ENCODE measurements at regions not wholly inside any gene's neighbourhood (a gene's known extent, or its start where the extent isn't known, plus 50 kb on each side); places are given as distances from the start of the nearest gene placed in this dataset.

DNA sequence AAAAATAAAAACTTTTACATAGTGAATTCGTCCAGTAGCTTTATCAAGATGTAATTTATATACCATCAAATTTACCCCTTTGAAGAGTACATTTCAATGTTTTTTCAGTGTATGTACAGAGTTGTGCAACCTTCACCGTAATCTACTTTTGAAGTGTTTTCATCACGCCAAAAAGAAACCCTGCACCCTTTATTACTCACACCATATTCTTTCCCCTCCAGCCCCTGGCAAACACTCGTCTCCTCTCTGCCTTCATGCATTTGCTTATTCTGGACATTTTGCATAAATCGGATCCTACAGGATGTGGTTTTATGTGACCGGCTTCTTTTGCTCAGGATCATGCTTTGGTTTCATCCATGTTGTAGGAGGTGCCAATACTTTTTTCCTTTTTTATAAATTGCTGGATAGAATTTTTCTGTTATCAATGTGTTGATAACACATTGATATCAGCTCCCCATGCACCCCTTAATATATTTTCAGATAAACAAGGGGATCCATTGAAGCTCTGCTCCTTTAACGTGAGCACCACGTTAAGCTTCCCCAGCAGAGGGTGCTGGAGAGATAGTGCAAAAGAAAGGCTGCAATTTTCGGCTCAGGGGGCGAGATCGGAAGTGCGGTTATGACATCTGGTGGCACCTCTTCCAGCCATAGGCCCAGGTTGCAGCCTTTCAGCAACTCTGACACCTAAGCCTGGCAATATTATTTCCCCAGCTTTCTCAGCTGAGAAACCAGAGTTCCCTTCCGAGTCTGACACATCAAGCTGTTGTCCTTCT is 100.1 kb upstream of the VCX3B start:
- H3K27me3 ChIP-seq (ENCODE audit: control insufficient read depth, insufficient read depth, low read length), result no peaks in the 10 kb centered on the region

DNA sequence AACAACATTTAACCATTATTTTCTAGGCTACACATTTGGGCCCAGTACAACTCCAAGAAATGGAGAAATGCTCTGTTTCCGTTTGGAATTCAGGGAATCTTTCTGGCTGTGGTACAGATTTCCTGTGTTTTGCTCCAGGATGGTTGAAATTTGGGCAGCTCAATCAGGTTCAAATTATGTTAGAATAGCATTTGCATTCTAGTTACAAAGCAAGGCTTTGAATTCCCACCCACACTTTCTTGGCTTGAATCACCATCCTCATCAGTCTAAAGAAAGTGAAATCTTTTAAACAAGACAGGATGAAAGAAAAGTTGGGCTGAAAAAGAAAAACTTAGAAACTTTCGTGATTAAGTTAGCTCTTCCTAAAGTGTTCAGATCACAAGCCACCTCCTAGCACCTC is 98.1 kb upstream of the VCX3B start:
- no CpG with 5 or more reads among the region's 2 CpGs for WGBS (ENCODE audit: insufficient coverage)
- DNase-seq, result peak; percentile 72

More for the DNA sequence above, 100.1 kb upstream of the VCX3B start:
- 63% methylated on average over 7 of the region's 13 CpGs for WGBS (ENCODE audit: insufficient coverage)
- H3K4me1 ChIP-seq (ENCODE audit: control insufficient read depth, insufficient read depth, low read length), result no peaks in the 10 kb centered on the region
- no peak overlapping the region for H3K4me3 ChIP-seq (ENCODE audit: low read length)
- no peak overlapping the region for H3K27ac ChIP-seq (ENCODE audit: low read length)
- H3K9me3 ChIP-seq (replicated peaks; ENCODE audit: control insufficient read depth, low read depth, low read length), result no peaks in the 10 kb centered on the region
- no peaks in the 10 kb centered on the region for H3K36me3 ChIP-seq (ENCODE audit: control insufficient read depth, insufficient read depth, low read length)
- DNase-seq, result no peak

DNA sequence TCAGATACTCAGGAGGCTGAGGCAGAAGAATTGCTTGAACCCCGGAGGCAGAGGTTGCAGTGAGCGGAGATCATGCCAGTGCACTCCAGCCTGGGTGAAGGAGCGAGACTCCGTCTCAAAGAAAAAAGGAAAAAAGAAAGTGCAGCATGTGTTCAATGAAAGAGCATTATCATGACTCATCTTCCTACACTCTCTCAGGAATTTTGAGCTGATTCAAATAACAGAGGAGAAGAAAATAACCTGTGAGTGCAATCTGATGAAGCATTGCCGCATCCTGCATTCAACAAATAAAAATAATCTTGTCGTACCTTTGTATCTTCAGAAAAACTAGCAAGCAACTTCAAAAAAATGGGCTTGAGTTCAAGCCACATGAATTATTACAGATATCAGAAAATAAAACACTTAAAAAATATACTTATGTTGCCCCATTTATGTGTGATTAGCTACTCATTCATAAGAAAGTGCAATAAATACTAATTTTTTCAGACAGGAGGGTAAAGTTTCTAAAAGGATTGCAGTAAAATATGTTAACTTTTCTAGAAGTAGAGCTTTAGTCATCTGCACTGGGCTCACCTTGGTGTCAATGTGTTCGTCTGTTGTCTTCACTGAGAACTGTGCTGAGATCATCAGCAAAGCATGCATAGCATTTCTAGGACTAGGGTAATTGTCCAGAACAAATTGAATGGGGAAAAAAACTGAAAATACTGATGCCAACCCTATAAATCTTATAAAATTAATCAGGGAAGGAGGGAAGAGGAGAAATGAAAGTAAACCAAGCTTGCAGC is 90.4 kb upstream of the VCX3B start:
- Histone ChIP-seq H3K27ac (ENCODE audit: low read length) (no peak overlapping the region), H3K4me3 (ENCODE audit: low read length) (no peak overlapping the region), H3K36me3 (ENCODE audit: control insufficient read depth, insufficient read depth, low read length) (no peaks in the 10 kb centered on the region), H3K9me3 (replicated peaks; ENCODE audit: control insufficient read depth, low read depth, low read length) (peaks cover 3% of the 10 kb centered on the region), H3K27me3 (ENCODE audit: control insufficient read depth, insufficient read depth, low read length) (no peaks in the 10 kb centered on the region), H3K4me1 (ENCODE audit: control insufficient read depth, insufficient read depth, low read length) (no peaks in the 10 kb centered on the region)
- WGBS (ENCODE audit: insufficient coverage), result no CpG with 5 or more reads among the region's 7 CpGs
- peak; percentile 22 for DNase-seq

More for the DNA sequence above, 98.1 kb upstream of the VCX3B start:
- Histone ChIP-seq H3K27ac (ENCODE audit: low read length) (no peak overlapping the region), H3K36me3 (ENCODE audit: control insufficient read depth, insufficient read depth, low read length) (no peaks in the 10 kb centered on the region), H3K4me1 (ENCODE audit: control insufficient read depth, insufficient read depth, low read length) (no peaks in the 10 kb centered on the region), H3K27me3 (ENCODE audit: control insufficient read depth, insufficient read depth, low read length) (no peaks in the 10 kb centered on the region), H3K9me3 (replicated peaks; ENCODE audit: control insufficient read depth, low read depth, low read length) (no peaks in the 10 kb centered on the region), H3K4me3 (ENCODE audit: low read length) (no peak overlapping the region)

DNA sequence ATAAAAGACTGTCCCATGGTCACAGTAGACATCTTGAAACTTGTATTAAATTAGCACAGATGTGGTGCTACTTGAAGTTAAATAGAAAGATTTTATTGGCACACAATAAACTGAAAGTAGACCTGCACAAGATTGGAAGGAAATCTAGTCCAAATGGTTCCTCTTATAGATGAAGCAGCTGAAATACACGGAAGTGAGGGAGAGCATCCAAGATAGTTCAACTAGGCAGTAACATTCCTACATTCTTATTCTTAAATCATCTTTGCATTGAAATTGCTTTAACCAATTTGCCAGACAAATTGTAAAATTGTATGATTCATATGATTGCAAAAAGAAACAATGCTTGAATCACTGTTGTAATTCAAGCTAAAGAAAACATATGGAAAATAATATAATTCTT is 87.6 kb upstream of the VCX3B start:
- Histone ChIP-seq H3K4me3 (ENCODE audit: low read length) (no peak overlapping the region), H3K36me3 (ENCODE audit: control insufficient read depth, insufficient read depth, low read length) (no peaks in the 10 kb centered on the region), H3K27me3 (ENCODE audit: control insufficient read depth, insufficient read depth, low read length) (peaks cover 4% of the 10 kb centered on the region), H3K9me3 (replicated peaks; ENCODE audit: control insufficient read depth, low read depth, low read length) (peaks cover 3% of the 10 kb centered on the region), H3K4me1 (ENCODE audit: control insufficient read depth, insufficient read depth, low read length) (no peaks in the 10 kb centered on the region), H3K27ac (ENCODE audit: low read length) (no peak overlapping the region)
- WGBS (ENCODE audit: insufficient coverage), result no CpG with 5 or more reads among the region's 1 CpG
- peak; percentile 66 for DNase-seq

DNA sequence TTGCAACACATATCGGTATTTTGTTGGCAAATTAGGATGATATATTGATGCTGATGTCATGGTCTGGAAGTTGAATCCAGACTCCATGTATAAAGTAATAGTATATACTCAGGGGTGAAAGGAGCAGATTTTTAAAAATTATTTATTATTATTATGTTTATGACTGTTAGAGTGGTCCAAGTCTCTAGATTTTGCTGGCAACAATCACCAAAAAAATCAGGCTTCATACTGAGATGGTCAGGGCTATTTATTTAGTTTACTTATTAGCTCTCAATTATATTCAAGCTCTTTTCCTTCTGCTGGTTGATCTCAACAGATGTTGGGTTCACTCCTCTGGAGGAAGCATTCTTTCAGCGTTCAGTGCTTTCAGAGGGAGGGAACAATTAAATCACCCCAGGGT is 73.9 kb upstream of the VCX3B start:
- no peak overlapping the region for H3K4me3 ChIP-seq (ENCODE audit: low read length)
- H3K4me1 ChIP-seq (ENCODE audit: control insufficient read depth, insufficient read depth, low read length), result no peaks in the 10 kb centered on the region
- DNase-seq, result peak; percentile 60
- H3K36me3 ChIP-seq (ENCODE audit: control insufficient read depth, insufficient read depth, low read length), result no peaks in the 10 kb centered on the region
- H3K27ac ChIP-seq (ENCODE audit: low read length), result no peak overlapping the region
- peaks cover 2% of the 10 kb centered on the region for H3K27me3 ChIP-seq (ENCODE audit: control insufficient read depth, insufficient read depth, low read length)
- H3K9me3 ChIP-seq (replicated peaks; ENCODE audit: control insufficient read depth, low read depth, low read length), result no peaks in the 10 kb centered on the region
- WGBS (ENCODE audit: insufficient coverage), result 29% methylated on average over 1 of the region's 2 CpGs

DNA sequence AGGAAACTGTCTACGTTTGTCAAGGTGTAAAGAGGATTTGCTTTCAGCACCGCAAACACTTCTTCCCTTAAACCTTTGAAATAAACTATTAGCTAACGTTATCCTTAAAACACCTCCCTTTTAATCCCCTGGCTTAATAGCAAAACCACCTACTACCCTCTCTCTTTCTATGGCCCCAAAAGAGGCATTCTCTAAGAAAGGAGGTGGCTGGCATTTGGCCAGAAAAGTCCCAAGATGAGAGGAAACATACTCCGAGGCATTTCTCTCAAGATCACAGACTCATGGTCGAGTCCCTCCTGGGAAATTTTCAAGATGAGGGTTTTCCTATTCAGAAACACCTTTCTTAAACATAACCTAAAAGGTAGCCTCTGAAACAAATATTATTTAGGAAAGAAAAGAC is 60.6 kb upstream of the VCX3B start:
- DNase-seq, result peak; percentile 5
- no peak overlapping the region for H3K4me3 ChIP-seq (ENCODE audit: low read length)
- WGBS (ENCODE audit: insufficient coverage), result no CpG with 5 or more reads among the region's 5 CpGs
- H3K27ac ChIP-seq (ENCODE audit: low read length), result no peak overlapping the region
- H3K9me3 ChIP-seq (replicated peaks; ENCODE audit: control insufficient read depth, low read depth, low read length), result peaks cover 4% of the 10 kb centered on the region
- no peaks in the 10 kb centered on the region for H3K4me1 ChIP-seq (ENCODE audit: control insufficient read depth, insufficient read depth, low read length)
- no peaks in the 10 kb centered on the region for H3K36me3 ChIP-seq (ENCODE audit: control insufficient read depth, insufficient read depth, low read length)
- H3K27me3 ChIP-seq (ENCODE audit: control insufficient read depth, insufficient read depth, low read length), result no peaks in the 10 kb centered on the region

DNA sequence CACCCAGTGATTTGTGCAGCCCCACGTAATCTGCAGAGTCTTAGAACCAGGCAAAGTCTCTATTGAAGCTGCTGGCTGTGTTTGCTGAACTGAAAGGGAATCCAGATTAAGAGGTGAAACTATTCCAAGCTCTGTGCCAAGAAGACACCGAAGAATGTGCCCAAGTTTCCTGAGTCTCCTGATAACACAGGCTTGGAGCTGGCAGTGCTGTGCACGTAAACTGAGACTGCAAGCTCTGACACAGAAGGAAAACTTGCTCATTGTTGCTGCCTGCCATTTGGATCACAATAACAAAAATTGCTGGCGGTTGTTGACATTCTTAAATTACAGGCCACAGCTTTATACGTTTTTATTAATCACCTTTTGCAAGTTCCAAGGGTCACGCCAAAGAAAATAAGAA is 60.2 kb upstream of the VCX3B start:
- DNase-seq, result peak; percentile 51
- peaks cover 4% of the 10 kb centered on the region for H3K9me3 ChIP-seq (replicated peaks; ENCODE audit: control insufficient read depth, low read depth, low read length)
- no peaks in the 10 kb centered on the region for H3K36me3 ChIP-seq (ENCODE audit: control insufficient read depth, insufficient read depth, low read length)
- no peak overlapping the region for H3K27ac ChIP-seq (ENCODE audit: low read length)
- no peak overlapping the region for H3K4me3 ChIP-seq (ENCODE audit: low read length)
- H3K27me3 ChIP-seq (ENCODE audit: control insufficient read depth, insufficient read depth, low read length), result no peaks in the 10 kb centered on the region
- no peaks in the 10 kb centered on the region for H3K4me1 ChIP-seq (ENCODE audit: control insufficient read depth, insufficient read depth, low read length)
- 41% methylated on average over 3 of the region's 6 CpGs for WGBS (ENCODE audit: insufficient coverage)

DNA sequence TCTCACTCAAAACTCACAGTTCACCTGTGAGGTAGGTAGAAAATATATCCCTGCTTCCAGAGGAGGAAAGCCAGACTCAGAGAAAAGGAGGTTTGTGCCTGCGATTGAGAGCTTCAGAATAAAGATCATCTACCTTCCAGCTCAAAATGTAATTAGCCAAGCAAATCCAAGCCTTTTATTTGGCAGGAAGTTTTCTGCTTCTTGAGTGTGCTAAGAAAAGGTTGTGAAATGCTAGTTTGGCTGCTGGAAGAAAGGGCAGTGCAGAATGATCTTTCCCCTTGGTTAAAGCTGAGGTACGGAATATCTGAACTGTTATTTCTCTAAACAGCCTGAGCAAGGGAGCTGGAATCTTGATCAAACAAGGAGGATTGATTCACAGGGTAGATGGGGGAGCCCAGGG is 59.7 kb upstream of the VCX3B start:
- Histone ChIP-seq H3K4me3 (ENCODE audit: low read length) (no peak overlapping the region), H3K36me3 (ENCODE audit: control insufficient read depth, insufficient read depth, low read length) (no peaks in the 10 kb centered on the region), H3K9me3 (replicated peaks; ENCODE audit: control insufficient read depth, low read depth, low read length) (peaks cover 4% of the 10 kb centered on the region), H3K27me3 (ENCODE audit: control insufficient read depth, insufficient read depth, low read length) (no peaks in the 10 kb centered on the region), H3K4me1 (ENCODE audit: control insufficient read depth, insufficient read depth, low read length) (no peaks in the 10 kb centered on the region), H3K27ac (ENCODE audit: low read length) (no peak overlapping the region)
- DNase-seq, result peak; percentile 54
- WGBS (ENCODE audit: insufficient coverage), result 50% methylated on average over 1 of the region's 2 CpGs

DNA sequence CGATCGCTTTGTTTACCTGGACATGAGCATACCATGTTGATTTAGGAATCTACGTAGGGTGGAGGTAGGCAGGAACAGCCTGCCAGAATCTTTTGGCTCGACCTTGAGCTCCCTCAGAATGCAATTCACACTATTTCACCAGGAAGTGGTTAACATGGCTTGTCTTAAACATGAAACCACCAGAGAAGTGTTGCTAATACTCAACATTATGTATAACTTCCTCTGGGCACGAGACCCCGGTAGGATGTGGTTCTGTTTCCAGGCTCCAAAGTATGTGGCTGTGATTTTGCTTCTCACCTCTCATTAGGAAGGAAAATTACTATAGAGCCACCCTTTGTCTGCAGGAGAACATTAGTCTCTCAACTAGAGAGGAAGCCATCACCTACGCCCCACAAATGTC is 59.0 kb upstream of the VCX3B start:
- DNase-seq, result no peak
- H3K27me3 ChIP-seq (ENCODE audit: control insufficient read depth, insufficient read depth, low read length), result no peaks in the 10 kb centered on the region
- no CpG with 5 or more reads among the region's 7 CpGs for WGBS (ENCODE audit: insufficient coverage)
- no peak overlapping the region for H3K4me3 ChIP-seq (ENCODE audit: low read length)
- no peaks in the 10 kb centered on the region for H3K4me1 ChIP-seq (ENCODE audit: control insufficient read depth, insufficient read depth, low read length)
- no peak overlapping the region for H3K27ac ChIP-seq (ENCODE audit: low read length)
- no peaks in the 10 kb centered on the region for H3K36me3 ChIP-seq (ENCODE audit: control insufficient read depth, insufficient read depth, low read length)
- peaks cover 4% of the 10 kb centered on the region for H3K9me3 ChIP-seq (replicated peaks; ENCODE audit: control insufficient read depth, low read depth, low read length)

DNA sequence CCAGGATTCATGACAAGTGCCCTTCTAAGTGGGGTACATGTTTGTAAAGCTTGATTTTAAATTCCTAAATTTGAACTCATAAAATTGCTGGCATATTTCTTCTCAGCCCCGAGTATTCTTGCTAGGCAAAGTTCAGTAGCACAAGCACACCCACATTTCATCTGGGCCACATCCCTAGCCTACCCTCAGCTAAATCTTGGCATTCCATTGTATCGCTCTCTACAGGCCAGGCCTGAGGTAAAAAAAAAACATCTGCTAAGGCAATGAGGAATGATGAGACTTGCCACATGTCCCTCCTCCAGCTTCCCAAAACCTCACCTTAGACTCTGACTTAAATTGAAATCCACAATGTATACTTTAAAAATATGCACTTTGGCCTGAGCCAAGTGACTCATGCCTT is 51.4 kb upstream of the VCX3B start:
- Histone ChIP-seq H3K9me3 (replicated peaks; ENCODE audit: control insufficient read depth, low read depth, low read length) (no peaks in the 10 kb centered on the region), H3K4me1 (ENCODE audit: control insufficient read depth, insufficient read depth, low read length) (no peaks in the 10 kb centered on the region), H3K36me3 (ENCODE audit: control insufficient read depth, insufficient read depth, low read length) (no peaks in the 10 kb centered on the region), H3K27me3 (ENCODE audit: control insufficient read depth, insufficient read depth, low read length) (peaks cover 4% of the 10 kb centered on the region), H3K4me3 (ENCODE audit: low read length) (no peak overlapping the region), H3K27ac (ENCODE audit: low read length) (no peak overlapping the region)
- no peak for DNase-seq
- no CpG with 5 or more reads among the region's 2 CpGs for WGBS (ENCODE audit: insufficient coverage)

All from muscle of leg (tissue), 3 donors.